WTC11 (cell line): ENCODE measurements at regions not wholly inside any gene's neighbourhood (a gene's known extent, or its start where the extent isn't known, plus 50 kb on each side); places are given as distances from the start of the nearest gene placed in this dataset.

Source experiments
- ATAC-seq: fragments of 200-7000 bp; cut with Tn5 transposase; 2 replicates; pipeline ENCODE4 v1.10.0; 2021; ENCODE audit warnings: mild to moderate bottlenecking, moderate library complexity
- CTCF ChIA-PET: fragments of 300-600 bp; sonication (Branson Sonifier 250); formaldehyde crosslinking; loops from one replicate; lab custom pipeline; 2021; ENCODE audit warnings: antibody characterized with exemption; lab: Charles Lee
- POLR2A ChIA-PET: fragments of 350-600 bp; sonication (Branson Sonifier 250); formaldehyde crosslinking; loops from one replicate; lab custom pipeline; 2021; ENCODE audit warnings: antibody characterized with exemption; lab: Charles Lee
- DNase-seq: peaks from one replicate; pipeline ENCODE4 v3.0.0; 2021; ENCODE audit warnings: low spot score
- H3K27ac Mint-ChIP-seq: 2 replicates; pipeline ENCODE4 v1.8.0; 2021; ENCODE audit warnings: mixed read lengths
- H3K27me3 Mint-ChIP-seq: 2 replicates; pipeline ENCODE4 v1.8.0; 2021; ENCODE audit warnings: low read depth, mild to moderate bottlenecking, moderate library complexity, mixed read lengths
- H3K36me3 Mint-ChIP-seq: 2 replicates; pipeline ENCODE4 v1.8.0; 2021; ENCODE audit warnings: mixed read lengths
- H3K4me1 Mint-ChIP-seq: 2 replicates; pipeline ENCODE4 v1.8.0; 2022; ENCODE audit warnings: mixed read lengths
- H3K4me3 Mint-ChIP-seq: 2 replicates; pipeline ENCODE4 v1.8.0; 2021; ENCODE audit warnings: mild to moderate bottlenecking, moderate library complexity, mixed read lengths
- H3K9me3 Mint-ChIP-seq: 2 replicates; pipeline ENCODE4 v1.8.0; 2021; ENCODE audit warnings: mixed read lengths
- CREM ChIP-seq: sonication (generic); formaldehyde crosslinking; IDR thresholded peaks from 2 replicates; pipeline ENCODE4 v1.8.1; 2022; ENCODE audit warnings: mild to moderate bottlenecking, missing genetic modification reagents, moderate library complexity
- E2F1 ChIP-seq: sonication (generic); formaldehyde crosslinking; IDR thresholded peaks from 2 replicates; pipeline ENCODE4 v1.8.0; 2022; ENCODE audit warnings: mild to moderate bottlenecking, missing genetic modification reagents
- ELF4 ChIP-seq: sonication (generic); formaldehyde crosslinking; IDR thresholded peaks from 2 replicates; pipeline ENCODE4 v1.8.1; 2022; ENCODE audit warnings: low read depth, mild to moderate bottlenecking, moderate library complexity, missing genetic modification reagents
- ETV6 ChIP-seq: sonication (generic); formaldehyde crosslinking; IDR thresholded peaks from 2 replicates; pipeline ENCODE4 v1.8.1; 2022; ENCODE audit warnings: mild to moderate bottlenecking, missing genetic modification reagents
- NR1H2 ChIP-seq: sonication (generic); formaldehyde crosslinking; IDR thresholded peaks from 2 replicates; pipeline ENCODE4 v1.9.0; 2021; ENCODE audit warnings: mild to moderate bottlenecking, moderate library complexity, missing genetic modification reagents
- NR2C2 ChIP-seq: sonication (generic); formaldehyde crosslinking; IDR thresholded peaks from 2 replicates; pipeline ENCODE4 v1.8.0; 2022; ENCODE audit warnings: mild to moderate bottlenecking, missing genetic modification reagents
- RELA ChIP-seq: sonication (generic); formaldehyde crosslinking; IDR thresholded peaks from 2 replicates; pipeline ENCODE4 v1.8.1; 2022; ENCODE audit warnings: missing genetic modification reagents, mild to moderate bottlenecking, borderline replicate concordance
- SMAD4 ChIP-seq: sonication (generic); formaldehyde crosslinking; IDR thresholded peaks from 2 replicates; pipeline ENCODE4 v1.8.0; 2022; ENCODE audit warnings: mild to moderate bottlenecking, missing genetic modification reagents
- ZBTB21 ChIP-seq: sonication (generic); formaldehyde crosslinking; IDR thresholded peaks from 2 replicates; pipeline ENCODE4 v1.8.1; 2023; ENCODE audit warnings: mild to moderate bottlenecking, missing genetic modification reagents, borderline replicate concordance
- ZNF219 ChIP-seq: sonication (generic); formaldehyde crosslinking; IDR thresholded peaks from 2 replicates; pipeline ENCODE4 v1.8.0; 2023; ENCODE audit warnings: missing genetic modification reagents, mild to moderate bottlenecking, borderline replicate concordance
- ZNF232 ChIP-seq: sonication (generic); formaldehyde crosslinking; IDR thresholded peaks from 2 replicates; pipeline ENCODE4 v1.8.0; 2022; ENCODE audit warnings: mild to moderate bottlenecking, missing genetic modification reagents
- ZNF396 ChIP-seq: fragments of 250-450 bp; sonication (Bioruptor Pico); IDR thresholded peaks from 2 replicates; pipeline ENCODE4 v1.8.0; 2021; ENCODE audit warnings: mild to moderate bottlenecking, moderate library complexity, borderline replicate concordance
- TF ChIP-seq, protein P1 (sequence below): fragments of 200-600 bp; IDR thresholded peaks from 2 replicates; pipeline ENCODE4 v1.8.0; 2022; ENCODE audit warnings: antibody characterized with exemption
- TF ChIP-seq, protein P2 (sequence below): sonication (generic); formaldehyde crosslinking; IDR thresholded peaks from 2 replicates; pipeline ENCODE4 v1.8.0; 2022; ENCODE audit warnings: mild to moderate bottlenecking, missing genetic modification reagents
- TF ChIP-seq, protein P3 (sequence below): sonication (generic); formaldehyde crosslinking; IDR thresholded peaks from 2 replicates; pipeline ENCODE4 v1.8.1; 2022; ENCODE audit warnings: mild to moderate bottlenecking, missing genetic modification reagents, moderate library complexity, borderline replicate concordance
- TF ChIP-seq, protein P4 (sequence below): sonication (generic); formaldehyde crosslinking; IDR thresholded peaks from 2 replicates; pipeline ENCODE4 v1.8.0; 2023; ENCODE audit warnings: missing genetic modification reagents, mild to moderate bottlenecking, borderline replicate concordance
- TF ChIP-seq, protein P5 (sequence below): sonication (generic); formaldehyde crosslinking; IDR thresholded peaks from 2 replicates; pipeline ENCODE4 v1.8.0; 2022; ENCODE audit warnings: mild to moderate bottlenecking, missing genetic modification reagents

DNA sequence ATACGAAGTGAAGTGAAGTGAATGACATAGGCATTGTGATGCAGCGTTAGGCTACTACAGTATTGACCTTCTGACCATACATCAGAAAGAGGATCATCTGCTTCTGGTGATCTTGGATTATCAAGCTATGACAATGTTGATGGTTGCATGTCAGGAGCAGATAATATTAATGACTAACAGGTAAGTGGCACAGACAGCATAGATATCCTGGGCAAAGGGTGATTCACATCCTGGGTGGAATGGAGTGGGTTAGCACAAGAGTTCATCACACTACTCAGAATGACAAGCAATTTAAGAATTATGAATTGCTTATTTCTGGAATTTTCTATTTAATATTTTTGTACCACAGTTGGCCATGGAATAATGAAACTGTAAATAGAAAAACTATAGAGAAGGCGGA lies 397.9 kb upstream of the ATP2B1 start (continued):
- TF ChIP-seq ETV6 (no peak), NR1H2 (CRISPR knock-in tag) (no peak), ZNF219 (CRISPR knock-in tag) (no peak), RELA (CRISPR knock-in tag) (no peak), ZNF396 (CRISPR knock-in tag) (no peak)

DNA sequence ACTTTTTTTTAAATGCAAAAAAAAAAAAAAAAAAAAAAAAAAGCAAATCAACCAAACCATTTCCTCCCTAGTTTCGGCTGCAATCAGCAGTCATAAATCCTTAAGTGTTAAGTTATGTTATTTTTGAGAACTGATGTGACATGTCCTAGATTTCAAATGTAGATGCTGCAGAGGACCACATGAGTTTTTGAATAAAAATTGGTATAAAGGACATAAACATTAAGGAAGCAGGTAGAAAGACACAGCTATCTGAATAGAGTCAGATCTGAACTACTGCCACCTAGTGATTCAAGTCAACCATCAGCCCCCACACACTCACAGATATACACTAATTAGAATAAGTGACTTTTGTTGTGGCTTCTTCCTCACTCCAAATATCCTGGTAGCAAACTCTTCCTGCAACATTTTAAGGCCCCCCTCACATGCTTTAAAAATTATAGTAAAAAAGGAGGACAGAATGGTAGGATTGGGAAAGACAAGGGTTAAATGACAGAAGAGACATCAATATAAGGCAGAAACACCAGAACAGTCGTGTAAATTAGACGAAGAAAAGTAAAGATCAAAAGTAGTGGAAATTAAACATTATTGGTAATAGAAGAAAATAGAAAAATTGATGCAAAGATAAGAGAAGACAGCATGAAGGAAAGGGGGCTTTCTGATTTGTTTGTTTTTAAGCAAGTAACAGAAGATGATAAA lies 394.5 kb upstream of the ATP2B1 start:
- ChIA-PET POLR2A (no interaction called here), CTCF (interaction anchor here (0.5 to 1.1 kb wide), 6 partner anchors 8 to 859 kb away, joined by 3 to 5 read pairs (median 4); no protein-coding TSS in a partner anchor)
- no peaks in the 10 kb centered on the region for H3K36me3 Mint-ChIP-seq
- no peak for TF ChIP-seq NR1H2 (CRISPR knock-in tag)
- TF ChIP-seq, protein P1, sequence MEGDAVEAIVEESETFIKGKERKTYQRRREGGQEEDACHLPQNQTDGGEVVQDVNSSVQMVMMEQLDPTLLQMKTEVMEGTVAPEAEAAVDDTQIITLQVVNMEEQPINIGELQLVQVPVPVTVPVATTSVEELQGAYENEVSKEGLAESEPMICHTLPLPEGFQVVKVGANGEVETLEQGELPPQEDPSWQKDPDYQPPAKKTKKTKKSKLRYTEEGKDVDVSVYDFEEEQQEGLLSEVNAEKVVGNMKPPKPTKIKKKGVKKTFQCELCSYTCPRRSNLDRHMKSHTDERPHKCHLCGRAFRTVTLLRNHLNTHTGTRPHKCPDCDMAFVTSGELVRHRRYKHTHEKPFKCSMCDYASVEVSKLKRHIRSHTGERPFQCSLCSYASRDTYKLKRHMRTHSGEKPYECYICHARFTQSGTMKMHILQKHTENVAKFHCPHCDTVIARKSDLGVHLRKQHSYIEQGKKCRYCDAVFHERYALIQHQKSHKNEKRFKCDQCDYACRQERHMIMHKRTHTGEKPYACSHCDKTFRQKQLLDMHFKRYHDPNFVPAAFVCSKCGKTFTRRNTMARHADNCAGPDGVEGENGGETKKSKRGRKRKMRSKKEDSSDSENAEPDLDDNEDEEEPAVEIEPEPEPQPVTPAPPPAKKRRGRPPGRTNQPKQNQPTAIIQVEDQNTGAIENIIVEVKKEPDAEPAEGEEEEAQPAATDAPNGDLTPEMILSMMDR, result 0 out of 2 replicates have a peak, but pooled peaks have one; percentile 24
- H3K4me3 Mint-ChIP-seq, result no peak overlapping the region
- ATAC-seq, result peak; percentile 89
- H3K4me1 Mint-ChIP-seq, result peaks cover 14% of the 10 kb centered on the region
- no peak overlapping the region for H3K27ac Mint-ChIP-seq
- H3K27me3 Mint-ChIP-seq, result no peaks in the 10 kb centered on the region
- DNase-seq, result no peak
- no peaks in the 10 kb centered on the region for H3K9me3 Mint-ChIP-seq

GRCh38 chr12:90100579-90100978 lies 391.9 kb upstream of the ATP2B1 start:
- ATAC-seq, result no peak
- Mint-ChIP-seq H3K36me3 (no peaks in the 10 kb centered on the region), H3K27ac (no peak overlapping the region), H3K27me3 (no peaks in the 10 kb centered on the region)
- TF ChIP-seq, protein P2, sequence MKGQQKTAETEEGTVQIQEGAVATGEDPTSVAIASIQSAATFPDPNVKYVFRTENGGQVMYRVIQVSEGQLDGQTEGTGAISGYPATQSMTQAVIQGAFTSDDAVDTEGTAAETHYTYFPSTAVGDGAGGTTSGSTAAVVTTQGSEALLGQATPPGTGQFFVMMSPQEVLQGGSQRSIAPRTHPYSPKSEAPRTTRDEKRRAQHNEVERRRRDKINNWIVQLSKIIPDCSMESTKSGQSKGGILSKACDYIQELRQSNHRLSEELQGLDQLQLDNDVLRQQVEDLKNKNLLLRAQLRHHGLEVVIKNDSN, result no peak
- TF ChIP-seq SMAD4, result no peak
- TF ChIP-seq, protein P3, sequence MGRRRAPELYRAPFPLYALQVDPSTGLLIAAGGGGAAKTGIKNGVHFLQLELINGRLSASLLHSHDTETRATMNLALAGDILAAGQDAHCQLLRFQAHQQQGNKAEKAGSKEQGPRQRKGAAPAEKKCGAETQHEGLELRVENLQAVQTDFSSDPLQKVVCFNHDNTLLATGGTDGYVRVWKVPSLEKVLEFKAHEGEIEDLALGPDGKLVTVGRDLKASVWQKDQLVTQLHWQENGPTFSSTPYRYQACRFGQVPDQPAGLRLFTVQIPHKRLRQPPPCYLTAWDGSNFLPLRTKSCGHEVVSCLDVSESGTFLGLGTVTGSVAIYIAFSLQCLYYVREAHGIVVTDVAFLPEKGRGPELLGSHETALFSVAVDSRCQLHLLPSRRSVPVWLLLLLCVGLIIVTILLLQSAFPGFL (CRISPR knock-in tag), result no peak
- TF ChIP-seq ZBTB21, result no peak
- no peak for TF ChIP-seq ZNF396 (CRISPR knock-in tag)
- TF ChIP-seq CREM (CRISPR knock-in tag), result no peak
- TF ChIP-seq NR2C2 (CRISPR knock-in tag), result no peak
- no peak for TF ChIP-seq ZNF232 (CRISPR knock-in tag)
- TF ChIP-seq ETV6, result no peak
- TF ChIP-seq, protein P4, sequence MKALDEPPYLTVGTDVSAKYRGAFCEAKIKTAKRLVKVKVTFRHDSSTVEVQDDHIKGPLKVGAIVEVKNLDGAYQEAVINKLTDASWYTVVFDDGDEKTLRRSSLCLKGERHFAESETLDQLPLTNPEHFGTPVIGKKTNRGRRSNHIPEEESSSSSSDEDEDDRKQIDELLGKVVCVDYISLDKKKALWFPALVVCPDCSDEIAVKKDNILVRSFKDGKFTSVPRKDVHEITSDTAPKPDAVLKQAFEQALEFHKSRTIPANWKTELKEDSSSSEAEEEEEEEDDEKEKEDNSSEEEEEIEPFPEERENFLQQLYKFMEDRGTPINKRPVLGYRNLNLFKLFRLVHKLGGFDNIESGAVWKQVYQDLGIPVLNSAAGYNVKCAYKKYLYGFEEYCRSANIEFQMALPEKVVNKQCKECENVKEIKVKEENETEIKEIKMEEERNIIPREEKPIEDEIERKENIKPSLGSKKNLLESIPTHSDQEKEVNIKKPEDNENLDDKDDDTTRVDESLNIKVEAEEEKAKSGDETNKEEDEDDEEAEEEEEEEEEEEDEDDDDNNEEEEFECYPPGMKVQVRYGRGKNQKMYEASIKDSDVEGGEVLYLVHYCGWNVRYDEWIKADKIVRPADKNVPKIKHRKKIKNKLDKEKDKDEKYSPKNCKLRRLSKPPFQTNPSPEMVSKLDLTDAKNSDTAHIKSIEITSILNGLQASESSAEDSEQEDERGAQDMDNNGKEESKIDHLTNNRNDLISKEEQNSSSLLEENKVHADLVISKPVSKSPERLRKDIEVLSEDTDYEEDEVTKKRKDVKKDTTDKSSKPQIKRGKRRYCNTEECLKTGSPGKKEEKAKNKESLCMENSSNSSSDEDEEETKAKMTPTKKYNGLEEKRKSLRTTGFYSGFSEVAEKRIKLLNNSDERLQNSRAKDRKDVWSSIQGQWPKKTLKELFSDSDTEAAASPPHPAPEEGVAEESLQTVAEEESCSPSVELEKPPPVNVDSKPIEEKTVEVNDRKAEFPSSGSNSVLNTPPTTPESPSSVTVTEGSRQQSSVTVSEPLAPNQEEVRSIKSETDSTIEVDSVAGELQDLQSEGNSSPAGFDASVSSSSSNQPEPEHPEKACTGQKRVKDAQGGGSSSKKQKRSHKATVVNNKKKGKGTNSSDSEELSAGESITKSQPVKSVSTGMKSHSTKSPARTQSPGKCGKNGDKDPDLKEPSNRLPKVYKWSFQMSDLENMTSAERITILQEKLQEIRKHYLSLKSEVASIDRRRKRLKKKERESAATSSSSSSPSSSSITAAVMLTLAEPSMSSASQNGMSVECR, result no peak
- TF ChIP-seq E2F1 (CRISPR knock-in tag), result no peak
- TF ChIP-seq, protein P5, sequence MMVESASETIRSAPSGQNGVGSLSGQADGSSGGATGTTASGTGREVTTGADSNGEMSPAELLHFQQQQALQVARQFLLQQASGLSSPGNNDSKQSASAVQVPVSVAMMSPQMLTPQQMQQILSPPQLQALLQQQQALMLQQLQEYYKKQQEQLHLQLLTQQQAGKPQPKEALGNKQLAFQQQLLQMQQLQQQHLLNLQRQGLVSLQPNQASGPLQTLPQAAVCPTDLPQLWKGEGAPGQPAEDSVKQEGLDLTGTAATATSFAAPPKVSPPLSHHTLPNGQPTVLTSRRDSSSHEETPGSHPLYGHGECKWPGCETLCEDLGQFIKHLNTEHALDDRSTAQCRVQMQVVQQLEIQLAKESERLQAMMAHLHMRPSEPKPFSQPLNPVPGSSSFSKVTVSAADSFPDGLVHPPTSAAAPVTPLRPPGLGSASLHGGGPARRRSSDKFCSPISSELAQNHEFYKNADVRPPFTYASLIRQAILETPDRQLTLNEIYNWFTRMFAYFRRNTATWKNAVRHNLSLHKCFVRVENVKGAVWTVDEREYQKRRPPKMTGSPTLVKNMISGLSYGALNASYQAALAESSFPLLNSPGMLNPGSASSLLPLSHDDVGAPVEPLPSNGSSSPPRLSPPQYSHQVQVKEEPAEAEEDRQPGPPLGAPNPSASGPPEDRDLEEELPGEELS (CRISPR knock-in tag), result no peak
- no peak for TF ChIP-seq ELF4
- TF ChIP-seq, all 79 proteins: peak for 0
- Mint-ChIP-seq H3K9me3 (no peaks in the 10 kb centered on the region), H3K4me3 (no peak overlapping the region), H3K4me1 (peaks cover 13% of the 10 kb centered on the region)
- no peak for DNase-seq
- ChIA-PET POLR2A (no interaction called here), CTCF (no interaction called here)
